ENCODE measurements at regions not wholly inside any gene's neighbourhood (a gene's known extent, or its start where the extent isn't known, plus 50 kb on each side); places are given as distances from the start of the nearest gene placed in this dataset.
A peak's percentile ranks its signal among the peaks of the same experiment; 100 is the strongest.

- Histone ChIP-seq H2AK5ac (ENCODE audit: insufficient read length, low read length) (no peak overlapping the region), H3K4me1 (ENCODE audit: insufficient read depth, low read length) (peaks cover 3% of the 10 kb centered on the region; the same call in 1 of the 2 replicates), H4K20me1 (ENCODE audit: control insufficient read depth, insufficient read depth, insufficient read length) (no peaks in the 10 kb centered on the region), H2AFZ (ENCODE audit: low read length) (no peak overlapping the region), H4K5ac (ENCODE audit: insufficient read length, low read depth, low read length) (no peak overlapping the region), H2BK12ac (ENCODE audit: insufficient read length, low read depth, low read length) (no peak overlapping the region), H2BK20ac (ENCODE audit: low read depth, low read length, poor library complexity, severe bottlenecking) (no peak overlapping the region), H2BK5ac (ENCODE audit: insufficient read length, low read length) (no peak overlapping the region), H3K79me2 (ENCODE audit: insufficient read depth, low read length) (no peaks in the 10 kb centered on the region), H4K8ac (replicated peaks; ENCODE audit: insufficient read length, low read depth, low read length) (no peak overlapping the region), H3K56ac (ENCODE audit: insufficient read length, low read depth, low read length) (no peak overlapping the region), H3K23ac (ENCODE audit: insufficient read length, low read depth, low read length) (no peak overlapping the region), H2BK120ac (ENCODE audit: low read depth, low read length, poor library complexity, severe bottlenecking) (no peak overlapping the region), H3K4ac (ENCODE audit: low read depth, low read length) (no peak overlapping the region), H3K9ac (ENCODE audit: extremely low read depth, insufficient read length, low read length) (no peak overlapping the region), H3K27me3 (ENCODE audit: insufficient read depth, low read length) (no peaks in the 10 kb centered on the region), H3K23me2 (ENCODE audit: insufficient read length, low read depth, low read length, poor library complexity, severe bottlenecking) (no peaks in the 10 kb centered on the region), H3K79me1 (ENCODE audit: insufficient read depth, low read depth, low read length, poor library complexity, severe bottlenecking) (no peaks in the 10 kb centered on the region), H3T11ph (ENCODE audit: low read length) (no peak overlapping the region), H2BK15ac (ENCODE audit: low read depth, low read length) (no peak overlapping the region), H3K9me3 (ENCODE audit: control insufficient read depth, low read depth, low read length) (no peaks in the 10 kb centered on the region), H3K4me2 (ENCODE audit: insufficient read depth, insufficient read length, low read length) (no peak overlapping the region), H3K18ac (ENCODE audit: insufficient read length, low read depth, low read length) (peak overlapping the region; percentile 32), H3K27ac (ENCODE audit: insufficient read length, low read depth, low read length) (no peak overlapping the region), H3K14ac (ENCODE audit: insufficient read depth, low read length) (peak overlapping the region; percentile 43; the same call in 1 of the 2 replicates), H4K91ac (ENCODE audit: insufficient read length, low read depth, low read length) (peak overlapping the region; percentile 47)
- no CpG with 5 or more reads among the region's 12 CpGs for WGBS (ENCODE audit: extremely low coverage, insufficient read length, low lambda C conversion rate)
- H3K4me3 Mint-ChIP-seq, result peak overlapping the region in 1 of 2 experiments; percentile 44; a peak in 1 of 5 replicates
- peaks cover 0 to 4% (median 0%) of the 10 kb centered on the region in 3 experiments; a peak in 4 of 7 replicates for H3K36me3 Mint-ChIP-seq (ENCODE audit: insufficient read depth in 1 of 3, low read depth in 3 of 3)
- no peaks in the 10 kb centered on the region; the same call in none of the 2 replicates for H3K27me3 Mint-ChIP-seq (ENCODE audit: low read depth)
- H3K27ac Mint-ChIP-seq, result peak overlapping the region in 2 of 3 experiments; percentile 95 to 97; a peak in 4 of 7 replicates
- TF ChIP-seq CTCF (conservative IDR thresholded peaks at IDR 0.05), result no peak
- H3K4me1 Mint-ChIP-seq, result peaks cover 34 to 38% of the 10 kb centered on the region in 2 experiments
- no peak for DNase-seq
- H3K9me3 Mint-ChIP-seq, result peaks cover 2 to 6% of the 10 kb centered on the region in 2 experiments; a peak in 3 of 5 replicates
These were observed 59.7 kb downstream of the PLXNA1 start for GRCh38 chr3:127042634-127043033.

Measured in H9 (cell line).